Common myeloid progenitor, CD34-positive (primary cell): ENCODE measurements at regions not wholly inside any gene's neighbourhood (a gene's known extent, or its start where the extent isn't known, plus 50 kb on each side); places are given as distances from the start of the nearest gene placed in this dataset.
A peak's percentile ranks its signal among the peaks of the same experiment; 100 is the strongest.

Source experiments
- CTCF ChIA-PET: fragments of 350-600 bp; sonication (Branson Sonifier 250); formaldehyde crosslinking; loops from one replicate; lab custom pipeline; 2021; ENCODE audit warnings: antibody characterized with exemption; lab: Charles Lee
- POLR2A ChIA-PET: fragments of 350-600 bp; sonication (Branson Sonifier 250); formaldehyde crosslinking; loops from one replicate; lab custom pipeline; 2021; ENCODE audit warnings: antibody characterized with exemption; lab: Charles Lee
- DNase-seq, 3 donors: peaks; one replicate each; pipeline versions ENCODE4 v3.0.0 to v3.0.0-alpha.2; 2013
- H3K27ac ChIP-seq, 2 experiments: 1 replicate in 1 of 2; 2 replicates in 1 of 2; pipeline ENCODE4 v1.7.0; 2013; ENCODE audit warnings: inconsistent platforms in 2 of 2, low read length in 2 of 2, mild to moderate bottlenecking in 2 of 2, low read depth in 1 of 2, moderate library complexity in 1 of 2; ENCODE audit not compliant: severe bottlenecking in 2 of 2, insufficient read depth in 1 of 2, poor library complexity in 1 of 2
- H3K27me3 ChIP-seq, 5 experiments: replicated peaks in 2 of 5; 1 replicate in 3 of 5; 2 replicates in 2 of 5; pipeline versions ENCODE4 v1.6.1 to v1.7.0; 2013; ENCODE audit warnings: low read length in 4 of 5, mild to moderate bottlenecking in 2 of 5, moderate library complexity in 2 of 5, inconsistent platforms in 1 of 5; ENCODE audit not compliant: insufficient read depth in 5 of 5, control insufficient read depth in 4 of 5
- H3K36me3 ChIP-seq, 4 experiments: 1 replicate in 2 of 4; 2 replicates in 2 of 4; pipeline versions ENCODE4 v1.6.1 to v1.7.0; 2013; ENCODE audit warnings: low read length in 3 of 4, control low read depth in 1 of 4, mild to moderate bottlenecking in 1 of 4; ENCODE audit not compliant: control insufficient read depth in 4 of 4, insufficient read depth in 4 of 4
- H3K4me1 ChIP-seq, 4 experiments: 1 replicate in 3 of 4; 2 replicates in 1 of 4; pipeline versions ENCODE4 v1.6.1 to v1.7.1; 2013; ENCODE audit warnings: low read length in 3 of 4, mild to moderate bottlenecking in 3 of 4, control low read depth in 1 of 4, inconsistent platforms in 1 of 4, moderate library complexity in 1 of 4; ENCODE audit not compliant: control insufficient read depth in 4 of 4, insufficient read depth in 4 of 4; ENCODE audit errors: control extremely low read depth in 1 of 4
- H3K4me3 ChIP-seq, 7 experiments: 1 replicate in 4 of 7; 2 replicates in 3 of 7; pipeline versions ENCODE4 v1.5.1 to v1.7.0; 2013; ENCODE audit warnings: mild to moderate bottlenecking in 7 of 7, low read length in 6 of 7, moderate library complexity in 6 of 7, inconsistent platforms in 2 of 7, low read depth in 2 of 7, control low read depth in 1 of 7; ENCODE audit not compliant: insufficient read depth in 4 of 7, control insufficient read depth in 1 of 7; ENCODE audit errors: extremely low read depth in 1 of 7
- H3K9me3 ChIP-seq, 5 experiments: 1 replicate in 4 of 5; 2 replicates in 1 of 5; pipeline versions ENCODE4 v1.6.1 to v1.7.1; 2013; ENCODE audit warnings: low read length in 4 of 5, mild to moderate bottlenecking in 2 of 5, inconsistent platforms in 1 of 5, low read depth in 1 of 5, moderate library complexity in 1 of 5; ENCODE audit not compliant: control insufficient read depth in 4 of 5, insufficient read depth in 2 of 5; ENCODE audit errors: control extremely low read depth in 1 of 5
- WGBS: methylation state at CpG from one replicate; pipeline ENCODE4 v1.1.5; 2013; ENCODE audit not compliant: insufficient coverage; 5-methylcytosine and 5-hydroxymethylcytosine counted together

DNA sequence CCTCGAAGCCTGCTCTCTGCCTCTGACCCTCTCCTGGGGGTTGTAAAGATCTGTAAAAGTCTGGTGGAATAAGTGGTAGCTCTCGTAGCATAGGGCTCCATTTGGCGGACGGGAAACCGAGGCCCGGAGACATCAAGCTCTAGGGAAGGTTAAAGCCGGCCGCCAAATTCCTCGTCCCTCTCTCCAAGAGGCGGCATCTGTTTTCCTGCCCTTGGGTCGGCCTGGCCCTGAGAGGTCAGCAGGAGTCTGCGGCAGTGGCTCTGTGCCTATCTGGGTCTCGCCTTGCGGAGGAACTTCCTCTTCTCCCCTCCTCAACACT is 72.4 kb downstream of the TEX51 start:
- Histone ChIP-seq H3K9me3 (no peaks in the 10 kb centered on the region), H3K36me3 (no peaks in the 10 kb centered on the region), H3K4me1 (peaks cover 0 to 13% (median 6%) of the 10 kb centered on the region in 4 experiments), H3K27ac (no peak overlapping the region), H3K4me3 (peak overlapping the region in 3 of 7 experiments; percentile 36 to 76 (median 67)), H3K27me3 (peaks cover 3 to 21% (median 9%) of the 10 kb centered on the region in 5 experiments)
- no peak for DNase-seq
- CTCF ChIA-PET = interaction anchor here (1.3 to 2.8 kb wide), 7 partner anchors 14 to 725 kb away, joined by 3 to 15 read pairs (median 6); no protein-coding TSS in a partner anchor
- POLR2A ChIA-PET = no interaction called here
- 60% methylated on average over 14 of the region's 14 CpGs for WGBS

DNA sequence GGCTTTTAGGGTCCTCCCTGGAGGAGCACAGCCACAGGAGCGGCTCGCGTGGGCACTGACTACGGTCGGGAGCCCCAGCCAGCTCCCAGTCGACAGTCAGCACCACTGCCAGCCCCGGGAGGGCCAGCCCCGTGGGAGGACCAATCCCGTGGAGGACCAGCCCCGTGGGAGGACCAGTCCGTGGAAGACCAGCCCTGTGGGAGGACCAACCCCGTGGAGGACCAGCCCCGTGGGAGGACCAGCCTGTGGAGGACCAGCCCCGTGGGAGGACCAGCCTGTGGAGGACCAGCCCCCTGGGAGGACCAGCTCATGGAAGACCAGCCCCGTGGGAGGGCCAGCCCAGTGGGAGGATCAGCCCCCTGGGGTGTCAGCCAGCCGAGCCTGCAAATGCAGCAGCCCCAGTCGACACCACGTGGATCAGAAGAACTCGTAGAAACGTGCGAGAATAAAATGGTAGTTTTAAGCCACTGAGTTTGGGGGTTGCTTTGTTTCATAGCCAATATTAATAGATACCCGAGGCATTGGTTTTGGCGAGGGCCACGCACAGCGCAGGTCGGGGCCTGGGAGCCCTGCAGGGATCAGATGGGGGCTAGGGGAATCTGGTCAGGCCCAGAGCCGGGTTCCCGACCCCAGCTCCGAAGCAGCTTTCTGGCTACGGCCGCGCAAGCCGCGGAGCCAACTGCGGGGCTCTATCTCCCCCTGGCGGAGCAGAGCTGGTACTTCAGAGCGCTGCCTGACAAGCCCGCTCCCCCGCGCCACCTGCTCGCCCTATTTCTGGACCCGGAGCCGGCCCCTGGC is 73.0 kb downstream of the TEX51 start:
- CTCF ChIA-PET = interaction anchor here (0.7 to 2.8 kb wide), 13 partner anchors 13 to 726 kb away, joined by 3 to 15 read pairs (median 3); no protein-coding TSS in a partner anchor
- POLR2A ChIA-PET = no interaction called here
- Histone ChIP-seq H3K36me3 (no peaks in the 10 kb centered on the region), H3K9me3 (no peaks in the 10 kb centered on the region), H3K4me1 (peaks cover 0 to 13% (median 6%) of the 10 kb centered on the region in 4 experiments), H3K27me3 (peaks cover 3 to 21% (median 9%) of the 10 kb centered on the region in 5 experiments), H3K27ac (no peak overlapping the region), H3K4me3 (peak overlapping the region in 6 of 7 experiments; percentile 36 to 76 (median 55))
- DNase-seq = peak; percentile 62 to 84 (median 84)
- WGBS = 5% methylated on average over 31 of the region's 43 CpGs

DNA sequence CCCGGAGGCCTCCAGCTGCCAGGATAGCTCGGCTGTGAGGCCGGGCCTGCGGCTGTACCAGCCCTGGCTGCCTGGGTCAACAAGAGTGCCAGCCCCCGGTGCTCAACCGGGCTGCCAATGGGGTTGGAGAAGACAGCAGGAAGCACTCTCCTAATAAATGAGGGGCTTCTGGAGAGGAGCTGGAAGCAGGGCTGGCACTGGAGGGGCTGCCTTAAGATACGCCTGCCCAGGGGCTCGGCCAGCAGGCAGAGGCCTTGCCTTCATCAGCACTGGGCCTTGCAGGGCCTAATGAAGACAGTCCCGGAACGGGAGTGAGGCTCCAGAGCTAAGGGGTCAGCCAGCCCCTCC is 73.6 kb downstream of the TEX51 start:
- no peaks in the 10 kb centered on the region for H3K9me3 ChIP-seq
- H3K27me3 ChIP-seq = peaks cover 3 to 21% (median 9%) of the 10 kb centered on the region in 5 experiments
- H3K4me3 ChIP-seq = peak overlapping the region in 3 of 7 experiments; percentile 28 to 76 (median 62)
- 25% methylated on average over 10 of the region's 10 CpGs for WGBS
- DNase-seq = no peak
- H3K36me3 ChIP-seq = no peaks in the 10 kb centered on the region
- POLR2A ChIA-PET = no interaction called here
- H3K4me1 ChIP-seq = peaks cover 0 to 13% (median 6%) of the 10 kb centered on the region in 4 experiments
- CTCF ChIA-PET = interaction anchor here (0.7 to 2.8 kb wide), 12 partner anchors 13 to 727 kb away, joined by 3 to 15 read pairs (median 4); no protein-coding TSS in a partner anchor
- H3K27ac ChIP-seq = no peak overlapping the region

- ChIA-PET POLR2A (no interaction called here), CTCF (no interaction called here)
- H3K4me1 ChIP-seq = peaks cover 0 to 13% (median 6%) of the 10 kb centered on the region in 4 experiments
- no peak overlapping the region for H3K4me3 ChIP-seq
- no peak for DNase-seq
- H3K27me3 ChIP-seq = peaks cover 3 to 18% (median 6%) of the 10 kb centered on the region in 5 experiments
- 94% methylated on average over 2 of the region's 2 CpGs for WGBS
- H3K27ac ChIP-seq = no peak overlapping the region
- H3K9me3 ChIP-seq = no peaks in the 10 kb centered on the region
- no peaks in the 10 kb centered on the region for H3K36me3 ChIP-seq
These were observed 75.1 kb downstream of the TEX51 start for GRCh38 chr2:126973745-126974144.

DNA sequence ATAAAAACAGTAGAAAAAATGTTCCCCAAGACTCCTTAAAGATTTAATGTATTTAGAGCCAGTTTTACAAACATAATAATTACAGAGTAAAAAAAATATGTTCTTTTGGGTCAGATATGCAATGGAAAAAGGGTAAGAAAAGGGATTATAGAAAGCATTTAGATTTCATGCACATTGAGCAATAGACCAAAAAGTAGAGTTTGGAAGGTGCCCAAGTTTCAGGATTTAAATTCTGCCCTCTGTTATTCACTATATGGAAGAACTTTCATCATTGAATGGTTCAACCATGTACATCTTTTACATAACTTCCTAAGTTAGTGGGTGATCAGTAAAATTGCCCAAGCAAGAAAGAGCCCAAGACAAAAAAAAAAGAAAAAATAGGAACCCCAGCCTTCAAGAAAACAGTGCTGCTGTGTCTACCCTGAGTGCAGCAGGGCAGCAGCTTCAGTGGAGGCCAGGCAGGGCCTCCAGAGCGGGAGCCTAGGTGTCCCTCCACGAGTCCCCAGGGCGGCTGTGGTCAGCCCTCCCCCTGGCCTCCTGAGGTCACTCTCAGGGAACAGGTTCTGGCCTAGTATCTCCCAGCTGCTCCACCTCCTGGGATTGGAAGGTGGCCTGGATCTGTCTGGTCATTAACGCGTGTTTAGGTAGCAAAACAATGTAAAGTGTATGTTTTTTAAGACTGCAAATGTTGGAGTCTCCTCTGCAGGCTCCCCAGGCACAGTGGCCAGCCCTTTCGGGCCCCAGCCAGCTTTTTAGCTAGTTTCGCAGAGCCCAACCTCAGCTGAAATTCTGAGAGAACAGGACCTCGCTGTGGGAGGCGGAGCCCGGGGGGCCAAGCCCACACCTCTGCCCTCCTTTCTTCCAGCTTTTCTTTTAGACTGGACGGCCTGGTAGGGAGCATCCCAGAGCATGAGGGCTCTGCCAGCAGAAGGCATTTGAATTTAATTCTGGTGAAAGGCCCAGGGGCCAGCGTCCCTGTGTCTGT is 77.3 kb downstream of the TEX51 start:
- no peak overlapping the region for H3K27ac ChIP-seq
- ChIA-PET CTCF (interaction anchor here (1.2 kb wide), 1 partner anchor 45 kb away, joined by 5 read pairs; no protein-coding TSS in a partner anchor), POLR2A (interaction anchor here (0.8 kb wide), 1 partner anchor 9 kb away, joined by 6 read pairs; no protein-coding TSS in a partner anchor)
- no peak overlapping the region for H3K4me3 ChIP-seq
- peaks cover 0 to 13% (median 6%) of the 10 kb centered on the region in 4 experiments for H3K4me1 ChIP-seq
- H3K9me3 ChIP-seq = no peaks in the 10 kb centered on the region
- no peak for DNase-seq
- WGBS = 97% methylated on average over 9 of the region's 12 CpGs
- H3K36me3 ChIP-seq = no peaks in the 10 kb centered on the region
- H3K27me3 ChIP-seq = peaks cover 0 to 5% (median 1%) of the 10 kb centered on the region in 5 experiments

DNA sequence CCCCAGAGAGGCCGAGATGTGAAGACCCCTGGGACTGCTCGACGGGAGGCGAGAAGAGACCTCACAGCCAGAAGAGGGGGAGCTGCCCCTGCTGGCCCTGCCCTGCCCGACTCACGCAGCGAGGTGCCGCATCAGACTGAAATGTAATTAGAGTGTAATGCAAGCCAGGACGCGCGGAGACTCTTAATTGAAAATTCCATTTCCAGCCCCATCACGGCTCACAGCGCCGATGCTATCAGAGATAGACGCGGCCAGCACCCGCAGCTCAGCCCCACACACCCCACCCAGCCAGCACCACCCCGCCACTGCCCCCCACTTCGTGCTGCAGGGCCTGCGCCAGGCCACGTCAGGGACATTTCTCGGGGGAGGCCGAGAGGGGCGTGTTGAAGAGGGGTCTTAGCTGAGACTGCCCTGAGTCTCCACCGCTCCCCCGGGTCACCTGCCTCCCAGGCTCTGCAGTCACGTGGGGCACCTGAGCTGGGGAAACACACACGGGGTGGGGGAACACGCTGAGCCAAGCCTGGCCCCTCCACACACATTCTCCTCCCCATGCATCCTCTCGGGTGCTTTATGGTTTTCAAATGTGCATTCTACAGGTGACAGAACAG is 78.1 kb downstream of the TEX51 start:
- H3K27me3 ChIP-seq = no peaks in the 10 kb centered on the region
- no peaks in the 10 kb centered on the region for H3K9me3 ChIP-seq
- whole genome bisulfite sequencing = 99% methylated on average over 17 of the region's 30 CpGs
- H3K4me3 ChIP-seq = no peak overlapping the region
- ChIA-PET CTCF (interaction anchor here (1.2 kb wide), 1 partner anchor 44 kb away, joined by 5 read pairs; no protein-coding TSS in a partner anchor), POLR2A (interaction anchor here (0.8 kb wide), 1 partner anchor 8 kb away, joined by 6 read pairs; no protein-coding TSS in a partner anchor)
- H3K27ac ChIP-seq = no peak overlapping the region
- no peak for DNase-seq
- H3K36me3 ChIP-seq = no peaks in the 10 kb centered on the region
- H3K4me1 ChIP-seq = peaks cover 0 to 5% (median 4%) of the 10 kb centered on the region in 4 experiments
